A549 (cell line): ENCODE measurements at regions not wholly inside any gene's neighbourhood (a gene's known extent, or its start where the extent isn't known, plus 50 kb on each side); places are given as distances from the start of the nearest gene placed in this dataset.

Source experiments
- CTCF ChIP-seq: fragments of >200 bp; sonication (Bioruptor Twin); formaldehyde crosslinking; IDR thresholded peaks from 3 replicates; pipeline ENCODE4 v1.5.1; 2016
- E2F6 ChIP-seq: IDR thresholded peaks from 2 replicates; pipeline ENCODE4 v1.6.1; 2012; ENCODE audit warnings: low read depth, borderline replicate concordance
- EHMT2 ChIP-seq: fragments of 200-600 bp; sonication (generic); IDR thresholded peaks from 2 replicates; pipeline ENCODE4 v1.6.1; 2016; ENCODE audit warnings: antibody characterized with exemption, low read depth, mild to moderate bottlenecking, moderate library complexity
- EP300 ChIP-seq, 2 experiments: fragments of >200 bp; sonication (Bioruptor Twin); formaldehyde crosslinking; IDR thresholded peaks; 2 replicates in 1 of 2; 3 replicates in 1 of 2; pipeline ENCODE4 v1.6.1; 2016 to 2017
- MAX ChIP-seq: IDR thresholded peaks from 2 replicates; pipeline ENCODE4 v1.6.1; 2012
- POLR2A ChIP-seq: IDR thresholded peaks from 2 replicates; pipeline ENCODE4 v1.6.1; 2012; ENCODE audit warnings: mild to moderate bottlenecking, low read length
- RAD21 ChIP-seq, 2 experiments: fragments of >200 bp in 1 of 2; sonication (Bioruptor Twin) in 1 of 2; formaldehyde crosslinking in 1 of 2; IDR thresholded peaks in 1 of 2; conservative IDR thresholded peaks in 1 of 2; 2 replicates in 1 of 2; 3 replicates in 1 of 2; pipeline ENCODE4 v1.6.1; 2012 to 2018; ENCODE audit warnings: inconsistent platforms in 1 of 2
- REST ChIP-seq: fragments of 200-600 bp; sonication (generic); IDR thresholded peaks from 2 replicates; pipeline ENCODE4 v1.6.1; 2016; ENCODE audit warnings: antibody characterized with exemption, mild to moderate bottlenecking, moderate library complexity
- SMC3 ChIP-seq: fragments of >200 bp; sonication (Bioruptor Twin); formaldehyde crosslinking; IDR thresholded peaks from 3 replicates; pipeline ENCODE4 v1.6.1; 2018; ENCODE audit warnings: inconsistent platforms

GRCh38 chr5:98714710-98715288, 58.7 kb upstream of the RGMB start:
- TF ChIP-seq E2F6, result no peak
- TF ChIP-seq MAX, result no peak
- no peak for TF ChIP-seq POLR2A
- no peak for TF ChIP-seq CTCF
- TF ChIP-seq EHMT2, result no peak
- TF ChIP-seq EP300 (IDR thresholded peaks at IDR 0.05), result no peak
- TF ChIP-seq REST, result no peak
- TF ChIP-seq SMC3, result no peak
- no peak for TF ChIP-seq RAD21 (conservative IDR thresholded peaks at IDR 0.05 in 1 of 2, IDR thresholded peaks at IDR 0.05 in 1 of 2)
